ENCODE measurements at regions not wholly inside any gene's neighbourhood (a gene's known extent, or its start where the extent isn't known, plus 50 kb on each side); places are given as distances from the start of the nearest gene placed in this dataset.

GRCh38 chr4:11021333-11021732 is 336.8 kb upstream of the CLNK start:
- TF ChIP-seq ZBTB33 (IDR thresholded peaks at IDR 0.05): no peak
- TF ChIP-seq CTCF (IDR thresholded peaks at IDR 0.05; ENCODE audit: low read depth, low read length, missing input control): no peak
- TF ChIP-seq EGR1 (IDR thresholded peaks at IDR 0.05; ENCODE audit: low read depth in 2 of 2): no peak
- TF ChIP-seq RAD21 (IDR thresholded peaks at IDR 0.05): no peak
- TF ChIP-seq TAF1 (conservative IDR thresholded peaks at IDR 0.05): no peak
- no peak for TF ChIP-seq REST (IDR thresholded peaks at IDR 0.05)

Measured in liver (tissue), 3 donors.